ENCODE measurements at regions not wholly inside any gene's neighbourhood (a gene's known extent, or its start where the extent isn't known, plus 50 kb on each side); places are given as distances from the start of the nearest gene placed in this dataset.

GRCh38 chr2:17296686-17297085, 221.6 kb downstream of the RAD51AP2 start:
- H3K36me3 Mint-ChIP-seq (ENCODE audit: low read depth), result no peaks in the 10 kb centered on the region
- Histone ChIP-seq H3K27ac (ENCODE audit: low read depth in 1 of 2, low read length in 2 of 2) (no peak overlapping the region), H3K4me1 (ENCODE audit: insufficient read depth, low read length) (no peaks in the 10 kb centered on the region), H3K27me3 (ENCODE audit: control insufficient read depth in 1 of 2, insufficient read depth in 2 of 2, low read length in 2 of 2) (no peaks in the 10 kb centered on the region), H3K36me3 (ENCODE audit: insufficient read depth, low read length) (no peaks in the 10 kb centered on the region), H3K4me3 (ENCODE audit: low read length) (no peak overlapping the region), H3K9me3 (ENCODE audit: control insufficient read depth in 1 of 2, insufficient read depth in 1 of 2, low read length in 2 of 2) (peaks cover 0 to 10% of the 10 kb centered on the region in 2 experiments)
- H3K4me1 Mint-ChIP-seq (ENCODE audit: low read depth), result no peaks in the 10 kb centered on the region
- H3K9me3 Mint-ChIP-seq, result no peaks in the 10 kb centered on the region
- H3K4me3 Mint-ChIP-seq, result no peak overlapping the region
- intact Hi-C loops (cut with DNase I, micrococcal nuclease), result no loop called here
- DNase-seq (no peak), ATAC-seq (ENCODE audit: poor library complexity) (no peak)
- ChIA-PET POLR2A (no interaction called here), CTCF (no interaction called here)
- no peaks in the 10 kb centered on the region for H3K27me3 Mint-ChIP-seq
- no peak overlapping the region for H3K27ac Mint-ChIP-seq
- TF ChIP-seq CTCF (IDR thresholded peaks at IDR 0.05), result no peak

GRCh38 chr2:17289669-17290068, 228.6 kb downstream of the RAD51AP2 start:
- DNase-seq (no peak), ATAC-seq (ENCODE audit: poor library complexity) (no peak)
- Mint-ChIP-seq H3K36me3 (ENCODE audit: low read depth) (no peaks in the 10 kb centered on the region), H3K4me1 (ENCODE audit: low read depth) (no peaks in the 10 kb centered on the region), H3K4me3 (no peak overlapping the region), H3K9me3 (peaks cover 2% of the 10 kb centered on the region), H3K27ac (no peak overlapping the region), H3K27me3 (no peaks in the 10 kb centered on the region)
- H3K27me3 ChIP-seq (ENCODE audit: control insufficient read depth in 1 of 2, insufficient read depth in 2 of 2, low read length in 2 of 2), result no peaks in the 10 kb centered on the region
- H3K4me1 ChIP-seq (ENCODE audit: insufficient read depth, low read length), result no peaks in the 10 kb centered on the region
- intact Hi-C loops (cut with DNase I, micrococcal nuclease), result no loop called here
- CTCF ChIA-PET, result no interaction called here
- POLR2A ChIA-PET, result no interaction called here
- no peak overlapping the region for H3K4me3 ChIP-seq (ENCODE audit: low read length)
- no peak for TF ChIP-seq CTCF (IDR thresholded peaks at IDR 0.05)
- no peaks in the 10 kb centered on the region for H3K36me3 ChIP-seq (ENCODE audit: insufficient read depth, low read length)
- no peak overlapping the region for H3K27ac ChIP-seq (ENCODE audit: low read depth in 1 of 2, low read length in 2 of 2)
- peaks cover 0 to 12% of the 10 kb centered on the region in 2 experiments for H3K9me3 ChIP-seq (ENCODE audit: control insufficient read depth in 1 of 2, insufficient read depth in 1 of 2, low read length in 2 of 2)

GRCh38 chr2:17287183-17287582, 231.1 kb downstream of the RAD51AP2 start:
- Histone ChIP-seq H3K9me3 (ENCODE audit: control insufficient read depth in 1 of 2, insufficient read depth in 1 of 2, low read length in 2 of 2) (peaks cover 0 to 10% of the 10 kb centered on the region in 2 experiments), H3K27ac (ENCODE audit: low read depth in 1 of 2, low read length in 2 of 2) (no peak overlapping the region), H3K4me3 (ENCODE audit: low read length) (no peak overlapping the region), H3K27me3 (ENCODE audit: control insufficient read depth in 1 of 2, insufficient read depth in 2 of 2, low read length in 2 of 2) (no peaks in the 10 kb centered on the region), H3K4me1 (ENCODE audit: insufficient read depth, low read length) (no peaks in the 10 kb centered on the region), H3K36me3 (ENCODE audit: insufficient read depth, low read length) (no peaks in the 10 kb centered on the region)
- intact Hi-C loops (cut with DNase I, micrococcal nuclease), result no loop called here
- H3K4me3 Mint-ChIP-seq, result no peak overlapping the region
- no peaks in the 10 kb centered on the region for H3K4me1 Mint-ChIP-seq (ENCODE audit: low read depth)
- H3K27me3 Mint-ChIP-seq, result no peaks in the 10 kb centered on the region
- ATAC-seq (ENCODE audit: poor library complexity) (no peak), DNase-seq (no peak)
- no peaks in the 10 kb centered on the region for H3K36me3 Mint-ChIP-seq (ENCODE audit: low read depth)
- no peak for TF ChIP-seq CTCF (IDR thresholded peaks at IDR 0.05)
- ChIA-PET POLR2A (no interaction called here), CTCF (no interaction called here)
- H3K27ac Mint-ChIP-seq, result no peak overlapping the region
- peaks cover 2% of the 10 kb centered on the region for H3K9me3 Mint-ChIP-seq
